ENCODE measurements at regions not wholly inside any gene's neighbourhood (a gene's known extent, or its start where the extent isn't known, plus 50 kb on each side); places are given as distances from the start of the nearest gene placed in this dataset.

- Histone ChIP-seq H3K4me3 (ENCODE audit: insufficient read depth, low read depth, low read length, poor library complexity, severe bottlenecking) (no peak overlapping the region), H3K36me3 (ENCODE audit: control insufficient read depth, insufficient read depth, low read length) (no peaks in the 10 kb centered on the region), H3K27ac (ENCODE audit: insufficient read depth, low read length, poor library complexity, severe bottlenecking) (no peak overlapping the region), H3K27me3 (replicated peaks; ENCODE audit: control insufficient read depth, insufficient read depth, low read length, poor library complexity, severe bottlenecking) (no peaks in the 10 kb centered on the region), H3K9me3 (ENCODE audit: control insufficient read depth, low read length) (no peaks in the 10 kb centered on the region), H3K4me1 (ENCODE audit: control insufficient read depth, insufficient read depth, low read length, poor library complexity, severe bottlenecking) (no peaks in the 10 kb centered on the region)
- no peak for DNase-seq
These were observed 204.4 kb upstream of the DMRT1 start for GRCh38 chr9:636931-637591.

GRCh38 chr9:638152-638551 lies 203.3 kb upstream of the DMRT1 start:
- DNase-seq = no peak
- no peaks in the 10 kb centered on the region for H3K27me3 ChIP-seq (replicated peaks; ENCODE audit: control insufficient read depth, insufficient read depth, low read length, poor library complexity, severe bottlenecking)
- no peaks in the 10 kb centered on the region for H3K9me3 ChIP-seq (ENCODE audit: control insufficient read depth, low read length)
- H3K4me1 ChIP-seq (ENCODE audit: control insufficient read depth, insufficient read depth, low read length, poor library complexity, severe bottlenecking) = no peaks in the 10 kb centered on the region
- H3K27ac ChIP-seq (ENCODE audit: insufficient read depth, low read length, poor library complexity, severe bottlenecking) = no peak overlapping the region
- H3K36me3 ChIP-seq (ENCODE audit: control insufficient read depth, insufficient read depth, low read length) = no peaks in the 10 kb centered on the region
- no peak overlapping the region for H3K4me3 ChIP-seq (ENCODE audit: insufficient read depth, low read depth, low read length, poor library complexity, severe bottlenecking)

- no peak overlapping the region for H3K27ac ChIP-seq (ENCODE audit: insufficient read depth, low read length, poor library complexity, severe bottlenecking)
- no peaks in the 10 kb centered on the region for H3K36me3 ChIP-seq (ENCODE audit: control insufficient read depth, insufficient read depth, low read length)
These were observed 199.5 kb upstream of the DMRT1 start for GRCh38 chr9:642014-642413.

GRCh38 chr9:643966-644365 lies 197.5 kb upstream of the DMRT1 start:
- no peaks in the 10 kb centered on the region for H3K4me1 ChIP-seq (ENCODE audit: control insufficient read depth, insufficient read depth, low read length, poor library complexity, severe bottlenecking)
- no peak overlapping the region for H3K4me3 ChIP-seq (ENCODE audit: insufficient read depth, low read depth, low read length, poor library complexity, severe bottlenecking)

More at GRCh38 chr9:642014-642413, 199.5 kb upstream of the DMRT1 start:
- DNase-seq = no peak
- Histone ChIP-seq H3K27me3 (replicated peaks; ENCODE audit: control insufficient read depth, insufficient read depth, low read length, poor library complexity, severe bottlenecking) (no peaks in the 10 kb centered on the region), H3K9me3 (ENCODE audit: control insufficient read depth, low read length) (no peaks in the 10 kb centered on the region), H3K4me3 (ENCODE audit: insufficient read depth, low read depth, low read length, poor library complexity, severe bottlenecking) (no peak overlapping the region), H3K4me1 (ENCODE audit: control insufficient read depth, insufficient read depth, low read length, poor library complexity, severe bottlenecking) (no peaks in the 10 kb centered on the region)

GRCh38 chr9:647522-647921 lies 194.0 kb upstream of the DMRT1 start:
- H3K36me3 ChIP-seq (ENCODE audit: control insufficient read depth, insufficient read depth, low read length) = no peaks in the 10 kb centered on the region
- H3K4me3 ChIP-seq (ENCODE audit: insufficient read depth, low read depth, low read length, poor library complexity, severe bottlenecking) = no peak overlapping the region
- no peak overlapping the region for H3K27ac ChIP-seq (ENCODE audit: insufficient read depth, low read length, poor library complexity, severe bottlenecking)
- no peaks in the 10 kb centered on the region for H3K27me3 ChIP-seq (replicated peaks; ENCODE audit: control insufficient read depth, insufficient read depth, low read length, poor library complexity, severe bottlenecking)
- DNase-seq = no peak
- H3K4me1 ChIP-seq (ENCODE audit: control insufficient read depth, insufficient read depth, low read length, poor library complexity, severe bottlenecking) = peaks cover 10% of the 10 kb centered on the region
- H3K9me3 ChIP-seq (ENCODE audit: control insufficient read depth, low read length) = no peaks in the 10 kb centered on the region

More at GRCh38 chr9:643966-644365, 197.5 kb upstream of the DMRT1 start:
- DNase-seq = no peak
- no peaks in the 10 kb centered on the region for H3K9me3 ChIP-seq (ENCODE audit: control insufficient read depth, low read length)
- H3K36me3 ChIP-seq (ENCODE audit: control insufficient read depth, insufficient read depth, low read length) = no peaks in the 10 kb centered on the region
- no peak overlapping the region for H3K27ac ChIP-seq (ENCODE audit: insufficient read depth, low read length, poor library complexity, severe bottlenecking)
- H3K27me3 ChIP-seq (replicated peaks; ENCODE audit: control insufficient read depth, insufficient read depth, low read length, poor library complexity, severe bottlenecking) = no peaks in the 10 kb centered on the region

- H3K4me3 ChIP-seq (ENCODE audit: insufficient read depth, low read depth, low read length, poor library complexity, severe bottlenecking) = no peak overlapping the region
- H3K9me3 ChIP-seq (ENCODE audit: control insufficient read depth, low read length) = no peaks in the 10 kb centered on the region
- H3K4me1 ChIP-seq (ENCODE audit: control insufficient read depth, insufficient read depth, low read length, poor library complexity, severe bottlenecking) = peaks cover 10% of the 10 kb centered on the region
- H3K27ac ChIP-seq (ENCODE audit: insufficient read depth, low read length, poor library complexity, severe bottlenecking) = no peak overlapping the region
- no peaks in the 10 kb centered on the region for H3K27me3 ChIP-seq (replicated peaks; ENCODE audit: control insufficient read depth, insufficient read depth, low read length, poor library complexity, severe bottlenecking)
- no peaks in the 10 kb centered on the region for H3K36me3 ChIP-seq (ENCODE audit: control insufficient read depth, insufficient read depth, low read length)
- no peak for DNase-seq
These were observed 192.1 kb upstream of the DMRT1 start for GRCh38 chr9:649128-650074.

GRCh38 chr9:650362-650761 lies 191.1 kb upstream of the DMRT1 start:
- Histone ChIP-seq H3K4me1 (ENCODE audit: control insufficient read depth, insufficient read depth, low read length, poor library complexity, severe bottlenecking) (peaks cover 10% of the 10 kb centered on the region), H3K27me3 (replicated peaks; ENCODE audit: control insufficient read depth, insufficient read depth, low read length, poor library complexity, severe bottlenecking) (no peaks in the 10 kb centered on the region), H3K9me3 (ENCODE audit: control insufficient read depth, low read length) (no peaks in the 10 kb centered on the region), H3K4me3 (ENCODE audit: insufficient read depth, low read depth, low read length, poor library complexity, severe bottlenecking) (no peak overlapping the region), H3K27ac (ENCODE audit: insufficient read depth, low read length, poor library complexity, severe bottlenecking) (no peak overlapping the region), H3K36me3 (ENCODE audit: control insufficient read depth, insufficient read depth, low read length) (no peaks in the 10 kb centered on the region)
- no peak for DNase-seq

GRCh38 chr9:651371-651770 lies 190.1 kb upstream of the DMRT1 start:
- Histone ChIP-seq H3K4me1 (ENCODE audit: control insufficient read depth, insufficient read depth, low read length, poor library complexity, severe bottlenecking) (peaks cover 10% of the 10 kb centered on the region), H3K9me3 (ENCODE audit: control insufficient read depth, low read length) (no peaks in the 10 kb centered on the region), H3K27ac (ENCODE audit: insufficient read depth, low read length, poor library complexity, severe bottlenecking) (no peak overlapping the region), H3K36me3 (ENCODE audit: control insufficient read depth, insufficient read depth, low read length) (no peaks in the 10 kb centered on the region), H3K27me3 (replicated peaks; ENCODE audit: control insufficient read depth, insufficient read depth, low read length, poor library complexity, severe bottlenecking) (no peaks in the 10 kb centered on the region), H3K4me3 (ENCODE audit: insufficient read depth, low read depth, low read length, poor library complexity, severe bottlenecking) (no peak overlapping the region)
- DNase-seq = no peak

GRCh38 chr9:652914-653313 lies 188.6 kb upstream of the DMRT1 start:
- no peak for DNase-seq
- Histone ChIP-seq H3K27me3 (replicated peaks; ENCODE audit: control insufficient read depth, insufficient read depth, low read length, poor library complexity, severe bottlenecking) (no peaks in the 10 kb centered on the region), H3K4me3 (ENCODE audit: insufficient read depth, low read depth, low read length, poor library complexity, severe bottlenecking) (no peak overlapping the region), H3K4me1 (ENCODE audit: control insufficient read depth, insufficient read depth, low read length, poor library complexity, severe bottlenecking) (peaks cover 10% of the 10 kb centered on the region), H3K9me3 (ENCODE audit: control insufficient read depth, low read length) (no peaks in the 10 kb centered on the region), H3K36me3 (ENCODE audit: control insufficient read depth, insufficient read depth, low read length) (no peaks in the 10 kb centered on the region), H3K27ac (ENCODE audit: insufficient read depth, low read length, poor library complexity, severe bottlenecking) (no peak overlapping the region)

GRCh38 chr9:653421-653820 lies 188.1 kb upstream of the DMRT1 start:
- H3K9me3 ChIP-seq (ENCODE audit: control insufficient read depth, low read length) = no peaks in the 10 kb centered on the region
- no peak for DNase-seq
- H3K4me1 ChIP-seq (ENCODE audit: control insufficient read depth, insufficient read depth, low read length, poor library complexity, severe bottlenecking) = peaks cover 10% of the 10 kb centered on the region
- H3K4me3 ChIP-seq (ENCODE audit: insufficient read depth, low read depth, low read length, poor library complexity, severe bottlenecking) = no peak overlapping the region
- H3K27ac ChIP-seq (ENCODE audit: insufficient read depth, low read length, poor library complexity, severe bottlenecking) = no peak overlapping the region
- no peaks in the 10 kb centered on the region for H3K27me3 ChIP-seq (replicated peaks; ENCODE audit: control insufficient read depth, insufficient read depth, low read length, poor library complexity, severe bottlenecking)
- no peaks in the 10 kb centered on the region for H3K36me3 ChIP-seq (ENCODE audit: control insufficient read depth, insufficient read depth, low read length)
